ENCODE measurements at regions not wholly inside any gene's neighbourhood (a gene's known extent, or its start where the extent isn't known, plus 50 kb on each side); places are given as distances from the start of the nearest gene placed in this dataset.
A peak's percentile ranks its signal among the peaks of the same experiment; 100 is the strongest.

- no peak for TF ChIP-seq ELK1 (IDR thresholded peaks at IDR 0.05; ENCODE audit: low read depth, low read length)
Observed at GRCh38 chr4:11546391-11547175, 117.9 kb upstream of the HS3ST1 start (continued).

- POLR2A ChIA-PET = no interaction called here
- ATAC-seq = no peak
- H3K4me1 ChIP-seq = peaks cover 15% of the 10 kb centered on the region; the same call in 2 of the 3 replicates
- TF ChIP-seq HEYL (CRISPR knock-in tag; IDR thresholded peaks at IDR 0.05) (no peak), MAFK (IDR thresholded peaks at IDR 0.05; ENCODE audit: partially characterized antibody) (no peak), PBX3 (IDR thresholded peaks at IDR 0.05) (no peak), MAX (IDR thresholded peaks at IDR 0.05) (no peak), E2F6 (IDR thresholded peaks at IDR 0.05; ENCODE audit: borderline replicate concordance, low read depth) (no peak), USF2 (IDR thresholded peaks at IDR 0.05) (no peak), ATOH8 (CRISPR knock-in tag; IDR thresholded peaks at IDR 0.05; ENCODE audit: low read depth) (no peak), HES2 (IDR thresholded peaks at IDR 0.05) (no peak), CEBPB (IDR thresholded peaks at IDR 0.05) (no peak), RFX5 (IDR thresholded peaks at IDR 0.05) (no peak), ESRRA (IDR thresholded peaks at IDR 0.05; ENCODE audit: borderline replicate concordance, low read length) (no peak), HOXB13 (CRISPR knock-in tag; IDR thresholded peaks at IDR 0.05; ENCODE audit: low read depth) (no peak), BCL3 (IDR thresholded peaks at IDR 0.05) (no peak), CHD2 (IDR thresholded peaks at IDR 0.05; ENCODE audit: low read length, partially characterized antibody) (no peak), JUNB (IDR thresholded peaks at IDR 0.05) (no peak), TP53 (CRISPR knock-in tag; IDR thresholded peaks at IDR 0.05) (no peak)
- CTCF ChIA-PET = no interaction called here
- DNase-seq (ENCODE audit: low read depth in 1 of 2, low spot score in 1 of 2) = no peak
- no peaks in the 10 kb centered on the region for H3K9me3 ChIP-seq
- H3K27ac ChIP-seq = no peak overlapping the region
- no peak for FAIRE-seq
- 75% methylated on average over 3 of the region's 3 CpGs for WGBS (ENCODE audit: missing lambda C conversion rate)
- no peak overlapping the region for H3K4me3 ChIP-seq
- H3K4me2 ChIP-seq = no peak overlapping the region
Observed at GRCh38 chr4:11545651-11546050, 117.0 kb upstream of the HS3ST1 start.

GRCh38 chr4:11544211-11544610 lies 115.5 kb upstream of the HS3ST1 start:
- ATAC-seq (no peak), DNase-seq (ENCODE audit: low read depth in 1 of 2, low spot score in 1 of 2) (no peak), FAIRE-seq (no peak)
- Histone ChIP-seq H3K4me1 (peaks cover 15% of the 10 kb centered on the region; the same call in 2 of the 3 replicates), H3K4me2 (peak overlapping the region; percentile 40; the same call in 1 of the 3 replicates), H3K9me3 (no peaks in the 10 kb centered on the region), H3K27ac (peak overlapping the region; percentile 48 to 69; a peak in 4 of 6 replicates), H3K4me3 (no peak overlapping the region)
- CTCF ChIA-PET = no interaction called here
- no peak for TF ChIP-seq HEYL (CRISPR knock-in tag; IDR thresholded peaks at IDR 0.05)
- no peak for TF ChIP-seq CBX2 (IDR thresholded peaks at IDR 0.05; ENCODE audit: borderline replicate concordance, low read depth)
- TF ChIP-seq ELK1 (IDR thresholded peaks at IDR 0.05; ENCODE audit: low read depth, low read length) = no peak
- no peak for TF ChIP-seq RCOR1 (IDR thresholded peaks at IDR 0.05; ENCODE audit: low read depth, low read length)
- no peak for TF ChIP-seq HES2 (IDR thresholded peaks at IDR 0.05)
- TF ChIP-seq POLR2A (IDR thresholded peaks at IDR 0.05; ENCODE audit: low read length) = no peak
- TF ChIP-seq ZNF302 (CRISPR knock-in tag; IDR thresholded peaks at IDR 0.05) = no peak
- TF ChIP-seq ZC3H11A (IDR thresholded peaks at IDR 0.05) = no peak
- POLR2A ChIA-PET = no interaction called here
